ENCODE measurements at regions not wholly inside any gene's neighbourhood (a gene's known extent, or its start where the extent isn't known, plus 50 kb on each side); places are given as distances from the start of the nearest gene placed in this dataset.

DNA sequence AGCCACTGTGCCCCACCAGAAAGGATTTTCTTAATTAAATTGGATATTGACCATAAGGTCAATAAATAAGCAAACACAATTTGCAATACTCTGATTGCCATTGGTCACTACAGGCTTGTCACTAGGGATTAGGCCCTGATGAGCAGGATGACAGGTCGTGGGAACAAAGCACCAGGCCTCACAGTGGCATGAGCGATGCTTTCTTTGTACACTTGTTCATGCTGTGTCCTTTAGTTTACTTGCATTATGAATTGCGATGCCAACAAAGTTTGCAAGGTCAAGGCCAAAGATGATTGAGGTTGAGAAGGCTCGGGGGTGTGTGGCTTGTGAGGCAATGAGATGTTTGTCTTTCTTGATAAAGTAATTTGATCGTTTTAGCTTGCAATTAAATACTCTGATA lies 136.0 kb downstream of the TTC8 start:
- TF ChIP-seq, protein P1, sequence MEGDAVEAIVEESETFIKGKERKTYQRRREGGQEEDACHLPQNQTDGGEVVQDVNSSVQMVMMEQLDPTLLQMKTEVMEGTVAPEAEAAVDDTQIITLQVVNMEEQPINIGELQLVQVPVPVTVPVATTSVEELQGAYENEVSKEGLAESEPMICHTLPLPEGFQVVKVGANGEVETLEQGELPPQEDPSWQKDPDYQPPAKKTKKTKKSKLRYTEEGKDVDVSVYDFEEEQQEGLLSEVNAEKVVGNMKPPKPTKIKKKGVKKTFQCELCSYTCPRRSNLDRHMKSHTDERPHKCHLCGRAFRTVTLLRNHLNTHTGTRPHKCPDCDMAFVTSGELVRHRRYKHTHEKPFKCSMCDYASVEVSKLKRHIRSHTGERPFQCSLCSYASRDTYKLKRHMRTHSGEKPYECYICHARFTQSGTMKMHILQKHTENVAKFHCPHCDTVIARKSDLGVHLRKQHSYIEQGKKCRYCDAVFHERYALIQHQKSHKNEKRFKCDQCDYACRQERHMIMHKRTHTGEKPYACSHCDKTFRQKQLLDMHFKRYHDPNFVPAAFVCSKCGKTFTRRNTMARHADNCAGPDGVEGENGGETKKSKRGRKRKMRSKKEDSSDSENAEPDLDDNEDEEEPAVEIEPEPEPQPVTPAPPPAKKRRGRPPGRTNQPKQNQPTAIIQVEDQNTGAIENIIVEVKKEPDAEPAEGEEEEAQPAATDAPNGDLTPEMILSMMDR (IDR thresholded peaks at IDR 0.05), result no peak
- TF ChIP-seq EP300 (IDR thresholded peaks at IDR 0.05; ENCODE audit: low read depth) (no peak), POLR2AphosphoS5 (IDR thresholded peaks at IDR 0.05) (no peak)

Measured in transverse colon (tissue), 4 donors.